ENCODE measurements at regions not wholly inside any gene's neighbourhood (a gene's known extent, or its start where the extent isn't known, plus 50 kb on each side); places are given as distances from the start of the nearest gene placed in this dataset.

GRCh38 chr5:87916320-87916719, 352.3 kb downstream of the TMEM161B start:
- no peak for TF ChIP-seq CHD2 (IDR thresholded peaks at IDR 0.05; ENCODE audit: low read depth, low read length)
- no peak for TF ChIP-seq ZBTB33 (CRISPR knock-in tag; IDR thresholded peaks at IDR 0.05)
- TF ChIP-seq CREB3 (tag; conservative IDR thresholded peaks at IDR 0.05; ENCODE audit: low read depth), result no peak
- no peak for TF ChIP-seq TAF7 (tag; IDR thresholded peaks at IDR 0.05)

Data from K562 (cell line).